ENCODE measurements at regions not wholly inside any gene's neighbourhood (a gene's known extent, or its start where the extent isn't known, plus 50 kb on each side); places are given as distances from the start of the nearest gene placed in this dataset.
"Not testable (repeated sequence)": the region's sequence is repeated elsewhere in the genome, so short reads cannot be mapped to it uniquely, and the experiment has no call there.

- no peak overlapping the region for H3K27ac ChIP-seq
These were observed 1522.9 kb downstream of the MAT2B start for GRCh38 chr5:165028356-165028755.

GRCh38 chr5:165029099-165029870 lies 1523.9 kb downstream of the MAT2B start:
- Histone ChIP-seq H3K4me3 (no peak overlapping the region), H3K27ac (no peak overlapping the region)

More at GRCh38 chr5:165028356-165028755, 1522.9 kb downstream of the MAT2B start:
- no peak overlapping the region for H3K4me3 ChIP-seq

GRCh38 chr5:165030971-165031370 lies 1525.6 kb downstream of the MAT2B start:
- Histone ChIP-seq H3K27ac (no peak overlapping the region), H3K4me3 (no peak overlapping the region)

- H3K4me3 ChIP-seq: no peak overlapping the region
- no peak overlapping the region for H3K27ac ChIP-seq
These were observed 1526.0 kb downstream of the MAT2B start for GRCh38 chr5:165031371-165031770.

- H3K27ac ChIP-seq: no peak overlapping the region
- no peak overlapping the region for H3K4me3 ChIP-seq
These were observed 1530.1 kb downstream of the MAT2B start for GRCh38 chr5:165035520-165035919.

GRCh38 chr5:165039748-165040147 lies 1534.3 kb downstream of the MAT2B start:
- H3K4me3 ChIP-seq: no peak overlapping the region

GRCh38 chr5:165045941-165046340 lies 1540.5 kb downstream of the MAT2B start:
- H3K4me3 ChIP-seq: not testable (repeated sequence)

More at GRCh38 chr5:165039748-165040147, 1534.3 kb downstream of the MAT2B start:
- H3K27ac ChIP-seq: no peak overlapping the region

GRCh38 chr5:165055476-165055875 lies 1550.1 kb downstream of the MAT2B start:
- Histone ChIP-seq H3K27ac (no peak overlapping the region), H3K4me3 (no peak overlapping the region)

More at GRCh38 chr5:165045941-165046340, 1540.5 kb downstream of the MAT2B start:
- not testable (repeated sequence) for H3K27ac ChIP-seq

- Histone ChIP-seq H3K27ac (no peak overlapping the region), H3K4me3 (no peak overlapping the region)
These were observed 1551.7 kb downstream of the MAT2B start for GRCh38 chr5:165057145-165057544.

- no peak overlapping the region for H3K4me3 ChIP-seq
- no peak overlapping the region for H3K27ac ChIP-seq
These were observed 1561.4 kb downstream of the MAT2B start for GRCh38 chr5:165066751-165067385.

- Histone ChIP-seq H3K27ac (no peak overlapping the region), H3K4me3 (no peak overlapping the region)
These were observed 1571.3 kb downstream of the MAT2B start for GRCh38 chr5:165076686-165077085.

GRCh38 chr5:165079389-165079788 lies 1574.0 kb downstream of the MAT2B start:
- H3K27ac ChIP-seq: no peak overlapping the region
- H3K4me3 ChIP-seq: no peak overlapping the region

GRCh38 chr5:165083394-165083793 lies 1578.0 kb downstream of the MAT2B start:
- no peak overlapping the region for H3K27ac ChIP-seq
- no peak overlapping the region for H3K4me3 ChIP-seq

GRCh38 chr5:165086465-165086864 lies 1581.0 kb downstream of the MAT2B start:
- H3K4me3 ChIP-seq: no peak overlapping the region

GRCh38 chr5:165094782-165095181 lies 1589.4 kb downstream of the MAT2B start:
- no peak overlapping the region for H3K4me3 ChIP-seq
- H3K27ac ChIP-seq: no peak overlapping the region

More at GRCh38 chr5:165086465-165086864, 1581.0 kb downstream of the MAT2B start:
- no peak overlapping the region for H3K27ac ChIP-seq

GRCh38 chr5:165101709-165102108 lies 1596.3 kb downstream of the MAT2B start:
- Histone ChIP-seq H3K27ac (no peak overlapping the region), H3K4me3 (no peak overlapping the region)

- Histone ChIP-seq H3K27ac (no peak overlapping the region), H3K4me3 (no peak overlapping the region)
These were observed 1599.2 kb downstream of the MAT2B start for GRCh38 chr5:165104611-165105010.

GRCh38 chr5:165108809-165109208 lies 1603.4 kb downstream of the MAT2B start:
- Histone ChIP-seq H3K4me3 (no peak overlapping the region), H3K27ac (no peak overlapping the region)

GRCh38 chr5:165119175-165119574 lies 1613.8 kb downstream of the MAT2B start:
- Histone ChIP-seq H3K4me3 (no peak overlapping the region), H3K27ac (no peak overlapping the region)

GRCh38 chr5:165126598-165126997 lies 1621.2 kb downstream of the MAT2B start:
- H3K27ac ChIP-seq: no peak overlapping the region
- no peak overlapping the region for H3K4me3 ChIP-seq

- H3K4me3 ChIP-seq: no peak overlapping the region
These were observed 1622.5 kb downstream of the MAT2B start for GRCh38 chr5:165127941-165128340.

More at GRCh38 chr5:165127941-165128340, 1622.5 kb downstream of the MAT2B start:
- H3K27ac ChIP-seq: no peak overlapping the region
